Activated T-cell treated with anti-CD3 and anti-CD28 coated beads for 24 hours (primary cell): ENCODE measurements at regions not wholly inside any gene's neighbourhood (a gene's known extent, or its start where the extent isn't known, plus 50 kb on each side); places are given as distances from the start of the nearest gene placed in this dataset.
"Not testable (repeated sequence)": the region's sequence is repeated elsewhere in the genome, so short reads cannot be mapped to it uniquely, and the experiment has no call there.

Source experiments
- DNase-seq: peaks from one replicate; pipeline ENCODE4 v3.0.0-alpha.2; 2020; ENCODE audit warnings: low read depth

GRCh38 chr9:86997156-86997555 is 49.9 kb upstream of the GAS1 start:
- no peak for DNase-seq

- DNase-seq: no peak
These were observed 50.6 kb upstream of the GAS1 start for GRCh38 chr9:86997951-86998350.

GRCh38 chr9:87002517-87002916 is 55.2 kb upstream of the GAS1 start:
- DNase-seq: no peak

GRCh38 chr9:87004016-87004415 is 56.7 kb upstream of the GAS1 start:
- DNase-seq: no peak

- DNase-seq: no peak
These were observed 59.6 kb upstream of the GAS1 start for GRCh38 chr9:87006956-87007355.

- DNase-seq: no peak
These were observed 60.5 kb upstream of the GAS1 start for GRCh38 chr9:87007711-87008366.

- no peak for DNase-seq
These were observed 61.4 kb upstream of the GAS1 start for GRCh38 chr9:87008667-87009066.

GRCh38 chr9:87010626-87011025 is 63.3 kb upstream of the GAS1 start:
- no peak for DNase-seq

- no peak for DNase-seq
These were observed 64.2 kb upstream of the GAS1 start for GRCh38 chr9:87011551-87011950.

GRCh38 chr9:87013490-87013889 is 66.2 kb upstream of the GAS1 start:
- DNase-seq: no peak

- DNase-seq: no peak
These were observed 67.1 kb upstream of the GAS1 start for GRCh38 chr9:87014436-87014835.

GRCh38 chr9:87016681-87017080 is 69.4 kb upstream of the GAS1 start:
- DNase-seq: no peak

GRCh38 chr9:87020169-87020950 is 73.1 kb upstream of the GAS1 start:
- DNase-seq: no peak

- DNase-seq: no peak
These were observed 74.9 kb upstream of the GAS1 start for GRCh38 chr9:87022178-87022577.

GRCh38 chr9:87026204-87026603 is 78.9 kb upstream of the GAS1 start:
- no peak for DNase-seq

- not testable (repeated sequence) for DNase-seq
These were observed 81.5 kb upstream of the GAS1 start for GRCh38 chr9:87028836-87029235.

GRCh38 chr9:87029905-87030304 is 82.6 kb upstream of the GAS1 start:
- no peak for DNase-seq

- no peak for DNase-seq
These were observed 87.5 kb upstream of the GAS1 start for GRCh38 chr9:87034841-87035240.

GRCh38 chr9:87035879-87036278 is 88.6 kb upstream of the GAS1 start:
- DNase-seq: no peak

- DNase-seq: no peak
These were observed 89.2 kb upstream of the GAS1 start for GRCh38 chr9:87036506-87036905.

GRCh38 chr9:87039809-87040392 is 92.6 kb upstream of the GAS1 start:
- DNase-seq: no peak

- no peak for DNase-seq
These were observed 93.2 kb upstream of the GAS1 start for GRCh38 chr9:87040410-87041009.
